GF-D8 (cell line): ENCODE measurements at regions not wholly inside any gene's neighbourhood (a gene's known extent, or its start where the extent isn't known, plus 50 kb on each side); places are given as distances from the start of the nearest gene placed in this dataset.
"Not testable (repeated sequence)": the region's sequence is repeated elsewhere in the genome, so short reads cannot be mapped to it uniquely, and the experiment has no call there.

Experiments
- DNase-seq: peaks from one replicate; lab custom pipeline; 2025; lab: John Stamatoyannopoulos, UW

DNA sequence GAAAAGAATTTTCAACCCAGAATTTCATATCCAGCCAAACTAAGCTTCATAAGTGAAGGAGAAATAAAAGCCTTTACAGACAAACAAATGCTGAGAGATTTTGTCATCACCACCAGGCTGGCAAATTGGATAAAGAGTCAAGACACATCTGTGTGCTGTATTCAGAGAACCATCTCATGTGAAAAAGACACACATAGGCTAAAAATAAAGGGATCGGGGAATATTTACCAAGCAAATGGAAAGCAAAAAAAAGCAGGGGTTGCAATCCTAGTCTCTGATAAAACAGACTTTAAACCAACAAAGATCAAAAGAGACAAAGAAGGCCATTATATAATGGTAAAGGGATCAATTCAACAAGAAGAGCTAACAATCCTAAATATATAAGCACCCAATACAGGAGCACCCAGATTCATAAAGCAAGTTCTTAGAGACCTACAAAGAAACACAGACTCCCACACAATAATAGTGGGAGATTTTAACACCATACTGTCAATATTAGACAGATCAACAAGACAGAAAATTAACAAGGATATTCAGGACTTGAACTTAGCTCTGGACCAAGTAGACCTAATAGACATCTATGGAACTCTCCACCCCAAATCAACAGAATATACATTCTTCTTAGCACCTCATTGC is 55.9 kb upstream of the ACSM6 start:
- DNase-seq: not testable (repeated sequence)

DNA sequence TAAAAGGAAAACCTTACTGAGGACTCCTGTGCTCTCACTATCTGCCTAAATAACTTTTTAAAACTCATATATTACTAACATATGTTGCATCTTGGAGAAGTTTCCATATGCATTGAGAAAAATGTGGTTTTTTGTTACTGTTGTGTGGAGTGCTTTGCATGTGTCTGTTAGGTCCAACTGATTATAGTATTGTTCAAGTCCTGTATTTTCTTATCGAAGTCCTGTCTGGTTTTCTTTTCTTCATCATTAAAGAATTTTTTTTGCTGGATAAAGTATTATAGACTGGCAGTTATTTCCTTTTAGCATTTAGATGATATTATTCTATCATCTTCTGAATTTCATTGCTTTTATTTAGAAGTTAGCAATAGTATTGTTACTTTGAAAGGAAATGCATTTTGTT is 59.5 kb upstream of the ACSM6 start:
- no peak for DNase-seq

DNA sequence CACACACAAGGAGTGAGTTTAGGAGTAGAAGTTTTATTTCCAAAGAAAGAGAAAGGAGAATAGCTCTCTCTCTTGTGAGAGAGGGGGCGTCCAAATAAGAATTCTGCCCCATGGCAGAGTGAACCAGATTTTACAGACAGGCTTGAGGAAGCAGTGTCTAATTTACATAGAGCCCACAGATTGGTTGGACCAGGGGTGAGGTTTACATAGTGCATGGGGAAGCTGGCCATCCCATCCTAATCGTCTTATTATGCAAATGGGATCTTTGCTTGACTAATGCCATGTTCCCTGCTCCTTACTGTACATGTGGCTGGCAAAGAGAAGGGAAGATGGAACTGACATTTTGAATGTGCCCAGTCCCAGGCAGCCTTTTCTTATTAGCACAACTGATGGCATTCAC is 60.0 kb upstream of the ACSM6 start:
- DNase-seq: no peak

DNA sequence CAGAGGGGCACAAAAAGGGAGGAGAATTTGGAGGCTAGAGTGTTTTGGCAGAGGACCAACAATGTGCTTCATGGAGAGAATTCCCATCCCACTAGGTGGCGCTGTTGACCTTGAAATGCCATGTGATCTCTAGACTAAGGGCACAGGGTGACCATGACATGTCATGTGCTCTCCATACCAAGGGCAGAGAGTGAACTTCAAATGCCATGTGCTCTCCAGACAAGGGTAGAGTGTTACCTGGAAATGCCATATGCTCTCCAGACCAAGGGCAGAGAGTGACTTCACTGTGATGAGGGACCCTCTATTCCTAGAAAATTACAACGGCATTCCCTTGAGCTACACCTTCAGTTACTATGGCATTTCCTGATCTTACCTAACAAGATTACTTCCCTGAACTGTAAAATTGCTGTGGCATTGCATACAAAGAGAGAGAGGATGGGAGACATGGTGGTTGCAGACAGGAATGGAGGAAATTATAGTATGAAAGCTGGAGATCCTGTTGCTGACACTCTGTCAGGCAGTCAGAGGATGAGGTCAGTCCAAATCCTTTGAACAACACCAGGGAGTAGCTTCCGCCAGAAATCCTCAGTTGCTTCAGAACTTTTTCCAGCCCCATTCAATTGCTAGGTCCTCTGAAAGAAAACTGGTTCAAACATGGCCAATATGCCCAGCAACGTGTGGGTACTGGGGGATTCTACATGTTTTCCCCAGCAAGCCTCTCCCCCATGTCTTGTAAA is 60.9 kb upstream of the ACSM6 start:
- peak; percentile 21 for DNase-seq

DNA sequence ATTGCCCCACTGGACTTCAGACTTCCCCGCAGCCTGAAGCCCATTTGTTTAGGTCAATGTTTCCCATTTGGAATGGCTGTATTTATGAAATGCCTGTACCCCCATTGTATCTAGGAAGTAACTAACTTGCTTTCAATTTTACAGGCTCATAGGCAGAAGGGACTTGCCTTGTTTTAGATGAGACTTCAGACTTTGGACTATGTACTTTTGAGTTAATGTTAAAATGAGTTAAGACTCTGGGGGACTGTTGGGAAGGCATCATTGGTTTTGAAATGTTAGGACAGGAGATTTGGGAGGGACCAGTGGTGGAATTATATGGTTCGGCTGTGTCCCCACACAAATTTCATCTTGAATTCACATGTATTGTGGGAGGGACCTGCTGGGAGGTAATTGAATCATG is 61.1 kb upstream of the CYP2C8 start:
- not testable (repeated sequence) for DNase-seq

DNA sequence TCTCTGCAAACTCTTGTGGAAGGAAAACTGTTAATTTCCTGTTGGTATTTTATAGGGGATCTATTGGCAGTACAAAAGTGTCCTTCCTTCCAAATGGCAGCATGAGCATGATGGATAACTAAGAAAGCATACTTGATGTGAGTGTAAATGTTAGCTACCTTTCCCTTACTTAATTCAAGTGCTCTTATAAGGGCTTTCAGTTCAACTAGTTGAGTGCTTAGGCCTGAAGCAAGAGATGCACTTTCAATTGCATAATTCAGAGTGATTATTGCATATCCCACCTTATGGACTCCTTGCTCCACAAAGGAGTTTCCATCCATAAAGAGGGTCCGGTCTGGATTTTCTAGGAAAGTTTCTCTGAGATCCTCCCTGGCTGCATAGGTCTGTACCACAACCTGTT is 56.3 kb upstream of the CYP2C8 start:
- DNase-seq: no peak

DNA sequence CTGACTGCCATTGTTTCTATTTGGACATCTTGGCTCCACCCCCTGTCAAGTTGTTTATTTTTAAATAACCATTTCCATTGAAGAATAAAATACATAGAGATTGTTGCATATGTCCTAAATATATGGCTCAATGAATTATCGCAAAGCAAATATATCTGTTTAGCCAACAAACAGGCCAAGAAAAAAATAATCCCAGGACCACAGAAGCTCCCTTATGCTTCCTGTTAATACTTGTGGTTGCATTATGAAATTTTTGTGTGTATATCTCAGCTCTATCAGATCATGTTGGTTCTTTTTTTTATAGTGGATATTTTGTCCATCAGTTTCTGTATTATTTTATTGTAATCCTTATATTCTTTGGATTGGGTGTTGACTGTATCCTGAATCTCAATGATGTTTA is 53.4 kb upstream of the CYP2C8 start:
- no peak for DNase-seq

DNA sequence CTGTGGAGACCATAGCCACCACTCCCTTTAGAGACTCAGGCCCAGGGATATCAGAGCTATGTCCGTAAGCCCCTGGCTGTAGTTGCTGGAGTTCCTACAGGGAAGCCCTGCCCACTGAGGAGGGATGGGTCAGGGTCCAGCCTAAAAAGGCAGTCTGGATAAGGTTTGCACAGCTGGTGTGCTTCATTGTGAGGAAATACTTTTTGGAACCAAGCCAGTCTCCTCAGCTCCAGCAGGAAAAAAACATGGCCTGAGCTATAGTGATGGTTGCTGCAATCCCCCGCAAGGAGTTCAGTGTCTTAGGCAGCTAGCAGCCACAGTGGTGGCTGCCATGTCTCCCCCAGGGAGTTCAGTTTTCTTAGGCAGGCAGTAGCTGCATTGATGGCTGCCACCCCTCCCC is 52.6 kb upstream of the CYP2C8 start:
- no peak for DNase-seq
